Left forelimb (tissue), 1 donor: ENCODE measurements at regions not wholly inside any gene's neighbourhood (a gene's known extent, or its start where the extent isn't known, plus 50 kb on each side); places are given as distances from the start of the nearest gene placed in this dataset.

Experiments used
- DNase-seq: peaks from one replicate; pipeline ENCODE4 v3.0.0-alpha.2; 2018; ENCODE audit warnings: low spot score

- no peak for DNase-seq
Observed at GRCh38 chr3:168307893-168308292, 212.2 kb upstream of the GOLIM4 start.

- no peak for DNase-seq
Observed at GRCh38 chr3:168295027-168295426, 199.3 kb upstream of the GOLIM4 start.

- DNase-seq, result no peak
Observed at GRCh38 chr3:168292296-168292695, 196.6 kb upstream of the GOLIM4 start.

GRCh38 chr3:168289471-168290008, 193.8 kb upstream of the GOLIM4 start:
- DNase-seq, result no peak

DNA sequence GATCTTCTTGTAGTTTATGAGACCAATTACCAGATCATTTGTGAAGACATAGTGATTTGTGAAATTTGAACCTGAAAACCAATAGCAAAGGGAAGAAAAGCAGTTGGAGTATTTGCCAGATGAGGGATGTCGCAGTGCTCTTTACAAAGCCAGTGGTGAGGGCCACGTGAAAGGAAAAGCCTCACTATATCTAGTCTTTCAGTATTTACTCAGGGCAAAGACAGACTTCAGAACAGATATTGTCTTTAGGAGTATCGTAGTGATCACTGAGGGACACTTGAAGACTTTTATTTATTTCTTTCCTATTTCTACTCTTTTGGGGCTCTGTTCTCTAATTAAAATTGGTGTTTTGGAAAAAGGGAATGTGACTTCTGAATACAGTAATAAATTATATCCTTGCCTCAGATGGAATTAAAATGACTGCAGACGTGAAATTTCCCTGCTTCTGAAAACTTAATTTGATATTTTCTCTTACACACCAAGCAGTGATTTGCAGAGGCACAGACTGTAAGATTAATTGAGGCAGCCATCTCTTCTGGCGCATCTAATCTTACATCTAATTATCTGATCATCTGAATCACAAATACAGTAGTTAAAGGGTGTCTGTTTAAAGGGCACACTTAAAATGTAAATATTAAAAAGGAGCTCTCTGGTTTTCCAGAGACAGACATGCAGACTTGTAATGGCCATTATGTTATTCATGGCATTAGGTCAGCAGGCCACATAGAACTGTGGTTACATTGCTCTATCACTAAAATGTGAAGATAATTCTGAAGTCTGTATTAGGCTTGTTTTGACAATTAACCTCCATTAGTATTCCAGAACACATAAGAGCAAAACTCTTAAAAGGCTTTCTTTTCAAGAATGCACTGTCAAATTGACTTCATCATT, 193.0 kb upstream of the GOLIM4 start:
- no peak for DNase-seq

DNA sequence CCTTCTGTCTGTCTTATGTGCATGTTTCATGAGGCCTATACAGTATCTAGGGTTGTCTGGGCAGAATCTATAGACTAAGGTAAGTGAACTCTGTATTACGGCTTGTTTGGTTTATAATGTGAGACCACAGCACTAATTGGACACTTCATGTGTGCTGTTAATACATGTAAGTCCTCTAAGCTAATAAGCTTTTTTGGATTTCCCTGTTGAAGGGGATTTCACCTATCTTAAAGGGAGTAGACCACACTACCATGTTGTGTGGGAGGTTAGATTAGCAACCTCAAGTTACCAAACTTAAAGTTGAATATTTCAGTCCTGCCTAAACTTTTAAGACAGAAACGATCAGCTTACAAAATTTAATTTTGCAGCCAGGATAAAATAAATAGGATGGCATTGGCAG, 189.8 kb upstream of the GOLIM4 start:
- no peak for DNase-seq

DNA sequence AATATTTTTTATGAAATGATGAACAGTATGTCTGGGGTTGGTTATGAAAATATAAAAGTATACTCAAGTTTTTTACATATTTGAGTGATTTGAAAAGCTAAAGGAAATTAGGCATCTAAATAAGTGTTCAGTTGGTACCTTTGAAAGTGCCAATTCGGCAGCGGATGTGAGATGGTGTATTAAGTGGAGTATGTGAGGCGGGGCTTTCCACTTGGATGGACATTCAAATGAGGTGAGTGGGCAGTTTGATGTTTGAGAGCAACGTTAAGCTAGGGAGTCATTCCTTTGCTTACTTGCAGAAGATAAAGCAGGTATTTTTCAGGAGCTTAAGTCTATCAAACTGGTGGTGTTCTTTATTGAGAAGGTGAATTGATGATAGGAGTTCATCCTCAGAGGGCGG, 189.0 kb upstream of the GOLIM4 start:
- no peak for DNase-seq

- DNase-seq, result no peak
Observed at GRCh38 chr3:168275662-168276061, 179.9 kb upstream of the GOLIM4 start.

DNA sequence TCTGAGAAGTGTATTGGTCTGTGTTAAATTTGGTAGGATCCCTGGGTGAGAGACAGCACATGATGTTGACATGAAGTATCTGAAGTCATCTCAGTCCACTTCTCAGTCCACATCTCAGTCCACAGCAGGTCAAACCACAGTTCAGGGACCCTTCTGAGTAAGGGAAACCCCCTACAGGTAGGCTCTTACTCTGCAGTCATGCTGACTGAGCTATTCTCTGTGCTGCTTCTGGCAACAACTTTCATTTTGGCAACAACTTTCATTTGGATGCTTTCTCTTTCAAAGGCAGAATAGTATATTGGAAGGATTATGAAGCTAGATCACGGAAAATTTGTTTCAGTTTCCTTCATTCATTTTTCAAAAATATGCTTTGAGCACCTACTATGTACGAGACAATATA, 178.2 kb upstream of the GOLIM4 start:
- DNase-seq, result no peak

- DNase-seq, result no peak
Observed at GRCh38 chr3:168273036-168273435, 177.3 kb upstream of the GOLIM4 start.

GRCh38 chr3:168272343-168272985, 176.7 kb upstream of the GOLIM4 start:
- no peak for DNase-seq

- DNase-seq, result no peak
Observed at GRCh38 chr3:168271932-168272331, 176.2 kb upstream of the GOLIM4 start.

DNA sequence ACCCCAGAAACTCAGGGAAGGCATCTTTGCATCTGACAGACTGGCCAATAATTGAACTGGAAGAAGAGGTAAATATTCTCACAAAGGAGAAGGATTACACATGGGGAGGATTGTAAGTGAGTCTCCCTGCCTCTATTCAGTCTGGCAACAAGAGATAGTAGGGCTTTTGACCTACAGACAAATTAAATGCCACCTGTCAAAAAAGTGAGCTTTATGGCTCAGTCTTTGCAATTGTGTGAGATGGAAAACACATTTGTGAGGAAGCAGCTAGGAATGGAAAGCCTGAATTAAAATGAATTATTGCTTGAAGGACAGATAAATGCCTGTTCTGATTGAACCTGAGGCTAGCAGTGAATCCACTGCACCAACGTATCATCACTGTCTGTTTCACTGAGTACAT, 173.3 kb upstream of the GOLIM4 start:
- no peak for DNase-seq

DNA sequence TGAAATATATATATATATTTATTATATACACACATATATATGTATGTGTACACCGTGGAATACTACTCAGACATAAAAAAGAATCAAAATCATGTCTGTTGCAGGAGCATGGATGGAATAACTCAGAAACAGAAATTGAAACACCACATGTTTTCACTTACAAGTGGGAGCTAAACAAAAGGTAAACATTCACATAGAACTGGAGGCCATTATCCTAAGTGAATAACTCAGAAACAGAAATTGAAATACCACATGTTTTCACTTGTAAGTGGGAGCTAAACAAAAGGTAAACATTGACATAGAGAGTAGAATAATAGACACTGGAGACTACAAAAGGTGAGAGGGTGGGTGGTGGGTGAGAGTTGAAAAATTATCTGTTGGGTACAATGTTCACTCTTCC, 171.5 kb upstream of the GOLIM4 start:
- no peak for DNase-seq

DNA sequence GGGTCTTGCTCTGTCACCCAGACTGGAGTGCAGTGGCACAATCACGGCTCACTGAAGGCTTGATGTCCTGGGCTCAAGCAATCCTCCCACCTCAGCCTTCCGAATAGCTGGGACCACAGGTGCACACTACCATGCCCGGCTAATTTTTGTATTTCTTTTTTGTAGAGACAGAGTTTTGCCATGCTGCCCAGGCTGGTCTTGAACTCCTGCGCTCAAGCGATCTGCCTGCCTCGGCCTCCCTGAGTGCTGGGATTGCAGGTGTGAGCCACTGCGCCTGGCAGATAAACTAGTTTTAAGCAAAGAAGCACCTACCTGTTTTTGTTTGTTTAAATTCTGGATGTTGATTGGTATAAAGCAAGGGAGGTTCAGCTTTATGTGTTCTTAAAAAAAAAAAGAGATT, 170.6 kb upstream of the GOLIM4 start:
- no peak for DNase-seq

- no peak for DNase-seq
Observed at GRCh38 chr3:168262887-168263286, 167.2 kb upstream of the GOLIM4 start.

- no peak for DNase-seq
Observed at GRCh38 chr3:168260859-168261258, 165.1 kb upstream of the GOLIM4 start.

DNA sequence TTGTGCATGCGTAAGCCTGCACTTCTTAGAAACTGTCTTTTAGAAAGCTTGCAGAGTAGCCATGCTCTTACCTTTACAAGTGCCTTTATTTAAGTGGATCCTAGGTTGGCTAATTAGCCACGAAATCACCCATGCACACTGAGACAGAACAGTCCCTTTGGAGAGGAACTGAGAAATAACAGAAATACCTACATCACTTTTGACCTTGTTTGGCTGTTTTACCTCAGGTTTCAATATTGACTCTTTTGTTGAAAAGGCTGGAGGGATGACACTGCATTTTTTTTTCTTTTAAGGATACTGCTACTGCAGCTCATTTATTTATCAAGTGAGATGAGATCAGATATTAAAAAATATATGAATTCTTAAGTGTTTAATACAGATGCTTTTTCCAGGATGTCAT, 155.6 kb upstream of the GOLIM4 start:
- no peak for DNase-seq

DNA sequence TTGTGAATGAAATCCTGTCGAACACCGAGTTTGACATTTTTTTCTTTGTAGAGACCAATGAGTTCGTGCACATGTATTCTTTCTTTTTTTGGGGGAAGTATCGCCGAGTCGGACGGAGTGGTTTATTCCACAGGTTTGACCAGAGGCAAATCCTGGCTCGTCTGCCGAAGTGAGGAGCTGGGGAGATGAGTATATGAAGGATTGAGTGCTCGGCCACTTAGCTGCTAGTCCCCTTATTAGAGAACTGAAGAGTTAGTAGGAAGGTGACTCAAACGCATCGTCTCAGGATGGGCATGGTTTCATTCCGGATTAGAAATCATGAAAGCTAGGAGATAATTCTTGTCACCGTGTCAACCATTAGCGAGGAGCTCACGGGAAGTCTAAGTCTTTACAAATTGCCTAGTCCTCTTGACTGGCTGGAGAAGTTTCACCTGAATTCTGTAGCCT, 154.7 kb upstream of the GOLIM4 start:
- no peak for DNase-seq

DNA sequence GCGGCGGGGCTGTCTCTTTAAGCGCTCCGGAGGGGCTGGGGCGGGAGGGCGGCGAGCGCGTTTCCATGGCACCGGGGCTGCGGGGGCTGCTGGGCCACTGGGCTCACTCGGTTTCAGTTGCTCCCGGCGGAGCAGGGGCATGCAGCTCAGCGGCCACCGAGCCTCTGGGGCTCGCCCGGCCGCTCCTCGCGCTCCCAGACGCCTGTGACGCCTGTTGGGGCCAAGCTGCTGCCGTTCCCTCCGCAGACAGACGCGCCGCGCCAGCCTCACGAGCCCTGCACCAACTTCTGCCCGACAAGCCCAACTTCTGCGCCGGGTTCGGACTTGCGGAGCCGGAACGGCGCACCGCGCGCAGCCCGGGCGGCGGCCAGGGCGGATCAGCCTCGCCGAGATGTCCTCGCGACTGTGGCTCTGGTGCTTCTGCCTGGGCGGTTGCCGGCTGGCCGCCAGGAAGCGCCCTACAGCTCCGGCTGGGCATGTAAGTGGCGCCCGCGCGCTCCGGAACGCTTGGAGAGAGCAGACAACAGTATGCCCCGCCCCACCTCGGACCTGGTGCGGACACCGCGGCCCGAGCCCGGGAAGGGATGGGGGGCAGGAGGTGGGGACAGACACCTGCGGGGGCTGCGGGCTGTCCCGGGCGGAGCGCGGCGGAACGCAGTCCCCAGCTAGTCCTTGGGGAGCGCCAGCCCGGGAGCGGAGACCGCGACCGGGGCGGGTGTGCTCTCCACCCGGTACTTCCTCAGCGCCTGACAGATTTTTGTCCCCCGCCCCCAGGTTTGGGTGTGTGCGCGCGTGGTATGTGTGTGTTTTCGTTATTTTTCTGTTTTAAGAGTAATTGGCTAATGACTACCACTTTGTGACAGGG, 154.1 kb upstream of the GOLIM4 start:
- peak; percentile 82 for DNase-seq

- DNase-seq, result no peak
Observed at GRCh38 chr3:168249205-168249549, 153.5 kb upstream of the GOLIM4 start.
